ENCODE measurements at regions not wholly inside any gene's neighbourhood (a gene's known extent, or its start where the extent isn't known, plus 50 kb on each side); places are given as distances from the start of the nearest gene placed in this dataset.

GRCh38 chr4:114062499-114062898 lies 83.1 kb upstream of the ARSJ start:
- Histone ChIP-seq H2AFZ (ENCODE audit: low read length) (no peak overlapping the region), H3K4me2 (ENCODE audit: insufficient read depth in 1 of 2, low read depth in 2 of 2, low read length in 2 of 2) (no peak overlapping the region), H3K4me3 (ENCODE audit: extremely low read depth in 1 of 4, insufficient read depth in 2 of 4, low read depth in 3 of 4, low read length in 4 of 4) (no peak overlapping the region), H2BK12ac (ENCODE audit: low read depth, low read length) (no peak overlapping the region), H3K4me1 (replicated peaks in 1 of 4; ENCODE audit: control insufficient read depth in 3 of 4, insufficient read depth in 4 of 4, low read length in 3 of 4) (no peaks in the 10 kb centered on the region), H4K20me1 (replicated peaks in 1 of 2; ENCODE audit: control insufficient read depth in 1 of 2, insufficient read depth in 2 of 2, low read length in 2 of 2) (no peaks in the 10 kb centered on the region), H3K56ac (replicated peaks; ENCODE audit: insufficient read length, low read depth, low read length) (no peak overlapping the region), H3K4ac (replicated peaks; ENCODE audit: insufficient read length, low read depth, low read length) (no peak overlapping the region), H3K79me1 (ENCODE audit: low read depth, low read length) (no peaks in the 10 kb centered on the region), H2BK5ac (ENCODE audit: low read depth, low read length) (no peak overlapping the region), H3K18ac (ENCODE audit: extremely low read depth, low read length) (no peak overlapping the region), H2AK5ac (ENCODE audit: low read depth, low read length) (no peak overlapping the region), H4K5ac (ENCODE audit: insufficient read length, low read depth, low read length) (no peak overlapping the region), H3K9me3 (ENCODE audit: insufficient read depth in 2 of 2, low read depth in 1 of 2, low read length in 1 of 2) (0 out of 4 replicates have a peak, but pooled peaks cover 0 to 3% of the 10 kb centered on the region in 2 experiments), H3K27me3 (replicated peaks in 1 of 4; ENCODE audit: control insufficient read depth in 3 of 4, extremely low read depth in 1 of 4, insufficient read depth in 3 of 4, low read length in 3 of 4) (no peaks in the 10 kb centered on the region), H2BK120ac (replicated peaks; ENCODE audit: low read depth, low read length) (no peak overlapping the region), H3K36me3 (ENCODE audit: control insufficient read depth in 2 of 4, insufficient read depth in 4 of 4, low read length in 3 of 4) (no peaks in the 10 kb centered on the region), H3K79me2 (ENCODE audit: control insufficient read depth in 1 of 2, insufficient read depth in 2 of 2, low read length in 2 of 2) (no peaks in the 10 kb centered on the region), H2BK20ac (ENCODE audit: low read length) (no peak overlapping the region), H3K23ac (ENCODE audit: insufficient read length) (no peak overlapping the region), H3K9ac (replicated peaks in 1 of 4; ENCODE audit: extremely low read depth in 1 of 4, low read depth in 3 of 4, low read length in 3 of 4) (no peak overlapping the region), H3K14ac (ENCODE audit: insufficient read length) (no peak overlapping the region), H3K27ac (ENCODE audit: low read depth, low read length) (no peak overlapping the region), H2BK15ac (ENCODE audit: low read length) (no peak overlapping the region), H3K23me2 (ENCODE audit: low read depth, low read length) (no peaks in the 10 kb centered on the region), H4K91ac (replicated peaks; ENCODE audit: insufficient read length, low read length) (no peak overlapping the region), H4K8ac (ENCODE audit: extremely low read depth, insufficient read depth, low read length) (no peak overlapping the region)
- FAIRE-seq (no peak), DNase-seq (ENCODE audit: low read depth in 1 of 2, low spot score in 2 of 2) (no peak)
- CTCF ChIA-PET (ENCODE audit: partially characterized antibody): interaction anchor here (1.2 kb wide), 1 partner anchor 8 kb away, joined by 4 read pairs; no protein-coding TSS in a partner anchor
- POLR2A ChIA-PET (ENCODE audit: partially characterized antibody): no interaction called here
- WGBS, 2 experiments (ENCODE audit: extremely low coverage in 1 of 2, insufficient coverage in 1 of 2, insufficient read length in 1 of 2, insufficient replicate concordance in 2 of 2, low coverage in 1 of 2, low lambda C conversion rate in 2 of 2, missing lambda C conversion rate in 1 of 2): 97% methylated on average over 1 of the region's 1 CpG; no CpG with 5 or more reads in 1 of the 2 experiments
- TF ChIP-seq ASH2L (IDR thresholded peaks at IDR 0.05; ENCODE audit: low read length) (no peak), HDAC2 (IDR thresholded peaks at IDR 0.05; ENCODE audit: borderline replicate concordance in 1 of 2, low read depth in 2 of 2, low read length in 2 of 2) (no peak), CHD1 (IDR thresholded peaks at IDR 0.05; ENCODE audit: low read depth, low read length) (no peak), BRCA1 (IDR thresholded peaks at IDR 0.05; ENCODE audit: low read depth, low read length) (no peak), KDM4A (IDR thresholded peaks at IDR 0.05; ENCODE audit: low read depth, low read length, severe bottlenecking) (no peak), PHF8 (conservative IDR thresholded peaks at IDR 0.05; ENCODE audit: low read depth, low read length) (no peak), SIRT6 (IDR thresholded peaks at IDR 0.05; ENCODE audit: low read length) (no peak), SP2 (IDR thresholded peaks at IDR 0.05; ENCODE audit: low read length) (no peak), RFX5 (IDR thresholded peaks at IDR 0.05; ENCODE audit: borderline replicate concordance, low read depth, low read length) (no peak), CBX5 (IDR thresholded peaks at IDR 0.05; ENCODE audit: low read depth, low read length) (no peak), RBBP5 (IDR thresholded peaks at IDR 0.05; ENCODE audit: borderline replicate concordance, low read depth, low read length) (no peak), SIX5 (IDR thresholded peaks at IDR 0.05; ENCODE audit: low read depth, low read length) (no peak)

Measured in H1 (cell line).